ENCODE measurements at regions not wholly inside any gene's neighbourhood (a gene's known extent, or its start where the extent isn't known, plus 50 kb on each side); places are given as distances from the start of the nearest gene placed in this dataset.

DNA sequence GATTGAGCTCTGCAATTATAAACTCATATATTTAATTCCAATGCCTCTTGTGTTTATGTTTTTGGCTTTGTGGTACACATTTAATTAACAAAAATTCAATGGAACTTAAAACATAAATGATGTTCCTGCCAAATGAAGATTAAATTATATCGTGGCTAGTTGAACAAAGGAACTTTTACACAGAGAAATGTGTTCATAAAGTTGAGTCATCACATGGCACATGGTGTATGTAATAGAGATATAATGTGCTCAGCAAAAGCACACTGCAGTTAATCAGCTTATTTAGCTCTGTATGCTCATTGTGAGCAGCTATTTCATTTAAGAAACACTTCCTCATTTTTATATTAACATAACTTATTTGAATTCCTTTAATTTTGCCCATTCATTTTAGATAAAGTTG is 1295.6 kb upstream of the CITED2 start:
- TF ChIP-seq, protein P1, sequence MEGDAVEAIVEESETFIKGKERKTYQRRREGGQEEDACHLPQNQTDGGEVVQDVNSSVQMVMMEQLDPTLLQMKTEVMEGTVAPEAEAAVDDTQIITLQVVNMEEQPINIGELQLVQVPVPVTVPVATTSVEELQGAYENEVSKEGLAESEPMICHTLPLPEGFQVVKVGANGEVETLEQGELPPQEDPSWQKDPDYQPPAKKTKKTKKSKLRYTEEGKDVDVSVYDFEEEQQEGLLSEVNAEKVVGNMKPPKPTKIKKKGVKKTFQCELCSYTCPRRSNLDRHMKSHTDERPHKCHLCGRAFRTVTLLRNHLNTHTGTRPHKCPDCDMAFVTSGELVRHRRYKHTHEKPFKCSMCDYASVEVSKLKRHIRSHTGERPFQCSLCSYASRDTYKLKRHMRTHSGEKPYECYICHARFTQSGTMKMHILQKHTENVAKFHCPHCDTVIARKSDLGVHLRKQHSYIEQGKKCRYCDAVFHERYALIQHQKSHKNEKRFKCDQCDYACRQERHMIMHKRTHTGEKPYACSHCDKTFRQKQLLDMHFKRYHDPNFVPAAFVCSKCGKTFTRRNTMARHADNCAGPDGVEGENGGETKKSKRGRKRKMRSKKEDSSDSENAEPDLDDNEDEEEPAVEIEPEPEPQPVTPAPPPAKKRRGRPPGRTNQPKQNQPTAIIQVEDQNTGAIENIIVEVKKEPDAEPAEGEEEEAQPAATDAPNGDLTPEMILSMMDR (IDR thresholded peaks at IDR 0.05; ENCODE audit: insufficient read depth, low read length, poor library complexity, severe bottlenecking), result no peak
- TF ChIP-seq EZH2phosphoT487 (conservative IDR thresholded peaks at IDR 0.05; ENCODE audit: low read length), result no peak
